ENCODE measurements at regions not wholly inside any gene's neighbourhood (a gene's known extent, or its start where the extent isn't known, plus 50 kb on each side); places are given as distances from the start of the nearest gene placed in this dataset.
"Not testable (repeated sequence)": the region's sequence is repeated elsewhere in the genome, so short reads cannot be mapped to it uniquely, and the experiment has no call there.

GRCh38 chr12:73053893-73054292 lies 781.7 kb downstream of the TRHDE start:
- Mint-ChIP-seq H3K27ac (no peak overlapping the region), H3K4me3 (no peak overlapping the region), H3K9me3 (peaks cover 8% of the 10 kb centered on the region), H3K4me1 (no peaks in the 10 kb centered on the region), H3K36me3 (no peaks in the 10 kb centered on the region)
- DNase-seq (ENCODE audit: low spot score in 2 of 2) (no peak), ATAC-seq (no peak)

- Mint-ChIP-seq H3K36me3 (no peaks in the 10 kb centered on the region), H3K4me3 (no peak overlapping the region), H3K27ac (no peak overlapping the region), H3K4me1 (no peaks in the 10 kb centered on the region), H3K9me3 (peaks cover 10% of the 10 kb centered on the region)
- DNase-seq (ENCODE audit: low spot score in 2 of 2) (no peak), ATAC-seq (no peak)
Measured at GRCh38 chr12:73057428-73057827, 785.3 kb downstream of the TRHDE start.

- no peak overlapping the region for H3K4me3 Mint-ChIP-seq
- H3K27ac Mint-ChIP-seq: no peak overlapping the region
- no peaks in the 10 kb centered on the region for H3K36me3 Mint-ChIP-seq
- H3K9me3 Mint-ChIP-seq: peaks cover 4% of the 10 kb centered on the region
- DNase-seq (ENCODE audit: low spot score in 2 of 2): no peak
- no peaks in the 10 kb centered on the region for H3K4me1 Mint-ChIP-seq
- ATAC-seq: no peak
Measured at GRCh38 chr12:73065913-73066312, 793.7 kb downstream of the TRHDE start.

GRCh38 chr12:73067616-73068015 lies 795.4 kb downstream of the TRHDE start:
- H3K4me3 Mint-ChIP-seq: no peak overlapping the region
- ATAC-seq: no peak
- H3K27ac Mint-ChIP-seq: no peak overlapping the region
- no peaks in the 10 kb centered on the region for H3K4me1 Mint-ChIP-seq
- peaks cover 7% of the 10 kb centered on the region for H3K9me3 Mint-ChIP-seq
- no peaks in the 10 kb centered on the region for H3K36me3 Mint-ChIP-seq
- no peak for DNase-seq (ENCODE audit: low spot score in 2 of 2)

- no peak for DNase-seq (ENCODE audit: low spot score in 2 of 2)
- no peak for ATAC-seq
- Mint-ChIP-seq H3K9me3 (peaks cover 12% of the 10 kb centered on the region), H3K4me1 (no peaks in the 10 kb centered on the region), H3K27ac (no peak overlapping the region), H3K4me3 (no peak overlapping the region), H3K36me3 (no peaks in the 10 kb centered on the region)
Measured at GRCh38 chr12:73072214-73072613, 800.0 kb downstream of the TRHDE start.

GRCh38 chr12:73076760-73077159 lies 804.6 kb downstream of the TRHDE start:
- Mint-ChIP-seq H3K4me3 (no peak overlapping the region), H3K27ac (no peak overlapping the region), H3K36me3 (no peaks in the 10 kb centered on the region), H3K9me3 (peaks cover 17% of the 10 kb centered on the region), H3K4me1 (no peaks in the 10 kb centered on the region)
- DNase-seq (ENCODE audit: low spot score in 2 of 2): no peak
- ATAC-seq: no peak

- Mint-ChIP-seq H3K9me3 (peaks cover 34% of the 10 kb centered on the region), H3K27ac (no peak overlapping the region), H3K4me1 (no peaks in the 10 kb centered on the region), H3K36me3 (no peaks in the 10 kb centered on the region), H3K4me3 (no peak overlapping the region)
- DNase-seq (ENCODE audit: low spot score in 2 of 2): no peak
- ATAC-seq: no peak
Measured at GRCh38 chr12:73083736-73084135, 811.6 kb downstream of the TRHDE start.

- ATAC-seq: no peak
- DNase-seq (ENCODE audit: low spot score in 2 of 2): no peak
- no peak overlapping the region for H3K4me3 Mint-ChIP-seq
- H3K4me1 Mint-ChIP-seq: no peaks in the 10 kb centered on the region
- H3K36me3 Mint-ChIP-seq: no peaks in the 10 kb centered on the region
- H3K9me3 Mint-ChIP-seq: peaks cover 28% of the 10 kb centered on the region
- H3K27ac Mint-ChIP-seq: no peak overlapping the region
Measured at GRCh38 chr12:73106296-73106695, 834.1 kb downstream of the TRHDE start.

GRCh38 chr12:73106896-73107295 lies 834.7 kb downstream of the TRHDE start:
- Mint-ChIP-seq H3K27ac (no peak overlapping the region), H3K4me3 (no peak overlapping the region), H3K4me1 (no peaks in the 10 kb centered on the region), H3K36me3 (no peaks in the 10 kb centered on the region), H3K9me3 (peaks cover 24% of the 10 kb centered on the region)
- no peak for ATAC-seq
- no peak for DNase-seq (ENCODE audit: low spot score in 2 of 2)

- DNase-seq (ENCODE audit: low spot score in 2 of 2) (no peak), ATAC-seq (no peak)
- no peaks in the 10 kb centered on the region for H3K4me1 Mint-ChIP-seq
- H3K27ac Mint-ChIP-seq: no peak overlapping the region
- peaks cover 11% of the 10 kb centered on the region for H3K9me3 Mint-ChIP-seq
- H3K4me3 Mint-ChIP-seq: no peak overlapping the region
- H3K36me3 Mint-ChIP-seq: no peaks in the 10 kb centered on the region
Measured at GRCh38 chr12:73110816-73111215, 838.6 kb downstream of the TRHDE start.

GRCh38 chr12:73112035-73112816 lies 840.1 kb downstream of the TRHDE start:
- Mint-ChIP-seq H3K4me1 (no peaks in the 10 kb centered on the region), H3K36me3 (no peaks in the 10 kb centered on the region), H3K9me3 (peaks cover 11% of the 10 kb centered on the region), H3K27ac (no peak overlapping the region), H3K4me3 (no peak overlapping the region)
- ATAC-seq (no peak), DNase-seq (ENCODE audit: low spot score in 2 of 2) (no peak)

- Mint-ChIP-seq H3K36me3 (no peaks in the 10 kb centered on the region), H3K9me3 (peaks cover 12% of the 10 kb centered on the region), H3K27ac (no peak overlapping the region), H3K4me3 (no peak overlapping the region), H3K4me1 (no peaks in the 10 kb centered on the region)
- ATAC-seq: no peak
- no peak for DNase-seq (ENCODE audit: low spot score in 2 of 2)
Measured at GRCh38 chr12:73124480-73124879, 852.3 kb downstream of the TRHDE start.

GRCh38 chr12:73125148-73125547 lies 853.0 kb downstream of the TRHDE start:
- Mint-ChIP-seq H3K4me1 (no peaks in the 10 kb centered on the region), H3K4me3 (no peak overlapping the region), H3K9me3 (peaks cover 10% of the 10 kb centered on the region), H3K36me3 (no peaks in the 10 kb centered on the region), H3K27ac (no peak overlapping the region)
- DNase-seq (ENCODE audit: low spot score in 2 of 2) (no peak), ATAC-seq (no peak)

- Mint-ChIP-seq H3K4me3 (no peak overlapping the region), H3K36me3 (no peaks in the 10 kb centered on the region), H3K9me3 (peaks cover 11% of the 10 kb centered on the region), H3K27ac (no peak overlapping the region), H3K4me1 (no peaks in the 10 kb centered on the region)
- ATAC-seq (no peak), DNase-seq (ENCODE audit: low spot score in 2 of 2) (no peak)
Measured at GRCh38 chr12:73136386-73136785, 864.2 kb downstream of the TRHDE start.

- not testable (repeated sequence) for H3K4me3 Mint-ChIP-seq; ATAC-seq; DNase-seq (ENCODE audit: low spot score in 2 of 2); H3K27ac Mint-ChIP-seq; H3K36me3 Mint-ChIP-seq; H3K4me1 Mint-ChIP-seq
- H3K9me3 Mint-ChIP-seq: peaks cover 14% of the 10 kb centered on the region
Measured at GRCh38 chr12:73139642-73140041, 867.5 kb downstream of the TRHDE start.

GRCh38 chr12:73158341-73158740 lies 886.2 kb downstream of the TRHDE start:
- no peak for DNase-seq (ENCODE audit: low spot score in 2 of 2)
- ATAC-seq: no peak
- Mint-ChIP-seq H3K4me1 (no peaks in the 10 kb centered on the region), H3K27ac (no peak overlapping the region), H3K9me3 (peaks cover 9% of the 10 kb centered on the region), H3K36me3 (no peaks in the 10 kb centered on the region), H3K4me3 (no peak overlapping the region)

Measured in stimulated activated effector memory CD8-positive, alpha-beta T cell treated with anti-CD3 and anti-CD28 coated beads, Interleukin-12 subunit alpha, Interleukin-12 subunit beta, amount 100 ng/mL, for 72 hours (primary cell).